LNCAP (cell line): ENCODE measurements at regions not wholly inside any gene's neighbourhood (a gene's known extent, or its start where the extent isn't known, plus 50 kb on each side); places are given as distances from the start of the nearest gene placed in this dataset.

Source experiments
- TF ChIP-seq, protein P1 (sequence below): fragments of 450-650 bp; IDR thresholded peaks from 2 replicates; pipeline ENCODE4 v1.5.1; 2017; ENCODE audit warnings: mild to moderate bottlenecking

DNA sequence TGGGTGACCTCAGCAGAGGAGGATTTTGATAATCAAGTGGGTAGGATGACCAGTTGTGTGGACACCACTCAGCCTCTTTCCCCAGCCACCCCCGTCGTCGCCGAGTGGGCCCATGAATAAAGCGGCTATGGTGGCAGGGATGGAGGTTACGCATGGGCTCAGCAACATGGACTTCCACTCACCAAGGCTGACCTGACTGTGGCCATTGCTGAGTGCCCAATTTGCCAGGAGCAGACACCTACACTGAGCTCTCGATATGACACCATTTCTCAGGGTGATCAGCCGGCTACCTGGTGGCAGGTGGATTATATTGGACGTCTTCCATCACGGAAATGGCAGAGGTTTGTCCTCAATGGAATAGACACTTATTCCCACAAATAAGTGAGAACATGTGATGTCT is 361.3 kb downstream of the KLHL4 start:
- TF ChIP-seq, protein P1, sequence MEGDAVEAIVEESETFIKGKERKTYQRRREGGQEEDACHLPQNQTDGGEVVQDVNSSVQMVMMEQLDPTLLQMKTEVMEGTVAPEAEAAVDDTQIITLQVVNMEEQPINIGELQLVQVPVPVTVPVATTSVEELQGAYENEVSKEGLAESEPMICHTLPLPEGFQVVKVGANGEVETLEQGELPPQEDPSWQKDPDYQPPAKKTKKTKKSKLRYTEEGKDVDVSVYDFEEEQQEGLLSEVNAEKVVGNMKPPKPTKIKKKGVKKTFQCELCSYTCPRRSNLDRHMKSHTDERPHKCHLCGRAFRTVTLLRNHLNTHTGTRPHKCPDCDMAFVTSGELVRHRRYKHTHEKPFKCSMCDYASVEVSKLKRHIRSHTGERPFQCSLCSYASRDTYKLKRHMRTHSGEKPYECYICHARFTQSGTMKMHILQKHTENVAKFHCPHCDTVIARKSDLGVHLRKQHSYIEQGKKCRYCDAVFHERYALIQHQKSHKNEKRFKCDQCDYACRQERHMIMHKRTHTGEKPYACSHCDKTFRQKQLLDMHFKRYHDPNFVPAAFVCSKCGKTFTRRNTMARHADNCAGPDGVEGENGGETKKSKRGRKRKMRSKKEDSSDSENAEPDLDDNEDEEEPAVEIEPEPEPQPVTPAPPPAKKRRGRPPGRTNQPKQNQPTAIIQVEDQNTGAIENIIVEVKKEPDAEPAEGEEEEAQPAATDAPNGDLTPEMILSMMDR, result no peak

DNA sequence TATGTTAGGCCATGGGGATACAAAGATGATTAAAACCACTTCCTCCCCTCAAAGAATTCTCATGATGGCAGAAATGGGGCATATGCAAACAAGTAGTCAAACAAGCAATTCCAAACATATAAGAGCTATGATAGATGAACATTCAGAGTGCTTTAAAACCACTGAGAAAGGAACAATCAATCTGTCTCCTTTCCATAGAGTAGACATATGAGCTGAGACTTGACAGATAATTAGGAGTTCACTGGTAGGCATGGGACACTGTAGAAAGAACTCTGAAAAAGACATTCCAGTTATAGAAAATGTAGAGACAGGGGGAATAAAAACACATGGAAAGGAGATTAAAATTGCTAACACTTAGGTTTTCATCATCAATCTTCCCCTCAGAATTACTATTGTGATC is 372.8 kb downstream of the KLHL4 start:
- TF ChIP-seq, protein P1, result no peak

DNA sequence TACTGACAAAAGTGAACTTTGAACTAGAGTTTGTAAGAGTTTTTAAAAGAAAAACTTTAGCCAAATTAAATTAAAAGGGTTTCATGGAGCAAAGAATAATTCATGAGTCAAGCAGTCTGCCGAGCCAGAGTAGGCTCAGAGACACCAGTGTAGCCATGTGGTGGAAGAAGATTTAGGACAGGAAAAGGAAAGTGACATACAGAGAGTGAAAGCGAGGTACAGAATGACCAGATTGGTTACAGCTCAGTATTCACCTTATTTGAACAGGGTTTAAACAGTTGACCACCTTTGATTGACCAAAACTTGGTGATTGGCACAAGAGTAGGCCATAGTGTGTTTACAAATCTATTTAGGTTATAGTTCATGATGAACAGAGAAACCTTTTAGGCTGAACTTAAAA is 377.8 kb downstream of the KLHL4 start:
- TF ChIP-seq, protein P1, result no peak

DNA sequence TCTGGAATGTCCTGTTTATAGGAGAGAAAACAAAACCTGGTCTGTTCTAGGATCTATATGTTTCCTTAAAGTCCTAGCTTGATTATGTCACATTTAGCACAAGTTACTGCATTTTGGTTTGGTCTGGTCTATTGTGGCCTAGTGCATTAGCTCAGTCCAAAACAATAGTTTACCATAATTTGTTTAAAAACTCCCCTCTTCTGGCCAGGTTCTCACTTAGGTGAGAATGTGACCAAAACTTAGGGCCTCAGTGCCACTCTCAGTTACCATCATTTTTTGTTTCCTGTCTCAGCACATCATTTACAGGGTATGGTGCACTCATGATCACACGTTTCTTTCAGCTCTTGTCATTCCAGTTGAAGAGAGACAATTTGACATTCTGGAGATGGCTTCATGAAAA is 378.5 kb downstream of the KLHL4 start:
- TF ChIP-seq, protein P1, result no peak

DNA sequence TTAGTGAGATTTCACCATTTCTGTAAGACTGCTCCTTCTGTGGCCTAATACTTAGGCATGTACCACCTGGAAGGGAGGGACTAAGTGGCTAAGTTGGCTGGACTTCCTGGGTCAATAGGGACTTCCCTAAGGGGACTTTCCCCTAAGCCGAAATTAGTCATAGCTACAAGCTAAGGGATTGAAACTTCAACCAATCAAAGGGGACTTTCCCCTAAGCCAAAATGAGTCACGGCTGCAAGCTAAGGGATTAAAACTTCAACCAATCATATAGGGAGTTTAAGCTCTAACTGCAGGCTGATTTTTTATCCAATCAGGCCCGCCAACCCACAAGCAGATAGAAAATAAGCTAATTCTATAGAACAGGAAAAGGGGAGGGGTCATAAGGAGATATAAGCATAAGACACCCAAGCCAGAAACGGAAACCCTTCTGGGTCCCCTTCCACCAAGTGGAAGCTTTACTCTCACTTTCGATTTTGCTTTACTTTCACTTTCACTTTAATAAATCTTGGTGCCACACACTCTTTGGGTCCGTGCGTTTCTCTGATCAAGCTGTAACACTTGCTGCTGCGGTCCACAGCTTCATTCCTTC is 382.8 kb downstream of the KLHL4 start:
- TF ChIP-seq, protein P1, result no peak

DNA sequence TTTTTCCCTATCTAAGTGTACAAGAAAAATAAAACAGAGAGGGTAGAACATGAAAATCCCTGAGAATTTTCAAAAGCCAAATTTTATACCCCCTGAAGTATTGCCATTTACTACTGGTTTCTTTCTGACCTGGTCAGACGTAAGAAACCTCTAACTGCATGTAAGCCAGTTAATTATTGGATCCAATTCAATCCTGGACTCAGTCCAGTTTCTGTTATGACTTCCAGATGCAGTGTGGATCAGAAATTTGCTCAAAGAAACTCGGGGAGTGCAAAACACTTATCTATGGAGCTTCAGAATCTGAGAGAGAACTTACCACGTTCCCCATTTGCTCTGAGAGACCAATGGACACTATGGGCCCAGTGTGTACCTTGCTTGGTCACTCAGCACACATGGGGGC is 383.5 kb downstream of the KLHL4 start:
- TF ChIP-seq, protein P1, result no peak

DNA sequence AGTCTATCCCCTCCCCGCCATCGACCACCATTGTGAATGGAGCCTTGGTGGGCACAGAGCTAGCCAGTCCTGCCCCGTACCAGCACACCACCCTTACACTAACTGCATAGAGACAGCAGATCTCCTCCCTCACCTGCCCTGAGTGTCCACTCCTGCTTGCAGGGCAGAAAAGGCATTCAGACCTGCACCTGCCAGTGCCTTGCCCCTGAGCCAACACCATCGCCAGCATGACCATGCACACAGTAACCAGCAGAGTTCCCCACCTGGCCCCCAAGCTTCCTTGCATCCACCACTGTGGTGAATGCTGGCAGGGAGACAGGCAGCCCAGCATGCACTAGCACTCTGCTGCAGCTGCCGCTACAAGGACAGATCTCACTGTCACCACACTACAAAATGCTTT is 397.1 kb downstream of the KLHL4 start:
- TF ChIP-seq, protein P1, result no peak

DNA sequence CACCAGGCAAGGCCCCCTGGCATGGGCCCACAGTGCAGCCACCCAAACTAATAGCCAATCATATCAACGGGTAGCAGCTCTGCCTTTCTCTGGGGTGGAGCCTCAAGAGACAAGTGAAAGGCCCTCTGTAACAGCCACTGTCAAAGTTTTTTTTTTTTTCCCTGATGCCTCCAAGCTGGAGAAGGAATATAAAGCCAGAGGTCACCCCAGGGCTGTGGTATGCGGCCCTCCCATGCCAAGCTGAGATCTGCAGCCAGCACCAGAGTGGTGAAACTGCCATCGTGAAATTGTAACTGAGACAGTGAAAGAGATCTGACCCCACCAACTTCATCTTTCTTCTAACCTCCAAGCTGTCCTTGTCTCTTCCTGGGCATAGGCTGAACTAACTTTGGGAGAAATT is 407.0 kb downstream of the KLHL4 start:
- TF ChIP-seq, protein P1, result no peak
